H9 (cell line): ENCODE measurements at regions not wholly inside any gene's neighbourhood (a gene's known extent, or its start where the extent isn't known, plus 50 kb on each side); places are given as distances from the start of the nearest gene placed in this dataset.

ENCODE experiments used
- DNase-seq: peaks from one replicate; pipeline ENCODE4 v3.0.0-alpha.2; 2017
- H2AFZ ChIP-seq: one replicate; pipeline ENCODE4 v1.6.1; 2013; ENCODE audit warnings: mild to moderate bottlenecking, low read length, control low read depth, moderate library complexity
- H2AK5ac ChIP-seq: 2 replicates; pipeline ENCODE4 v1.6.1; 2013; ENCODE audit warnings: low read length, control low read depth, mixed read lengths; ENCODE audit not compliant: insufficient read length
- H2BK120ac ChIP-seq: one replicate; pipeline ENCODE4 v1.6.1; 2013; ENCODE audit warnings: low read depth, mild to moderate bottlenecking, low read length, control low read depth, inconsistent platforms; ENCODE audit not compliant: poor library complexity, severe bottlenecking
- H2BK12ac ChIP-seq: 2 replicates; pipeline ENCODE4 v1.6.1; 2013; ENCODE audit warnings: low read length, control low read depth, mixed read lengths, low read depth; ENCODE audit not compliant: insufficient read length
- H2BK15ac ChIP-seq: 2 replicates; pipeline ENCODE4 v1.6.1; 2013; ENCODE audit warnings: low read depth, low read length, control low read depth
- H2BK20ac ChIP-seq: one replicate; pipeline ENCODE4 v1.6.1; 2013; ENCODE audit warnings: low read depth, mild to moderate bottlenecking, low read length, control low read depth, inconsistent platforms; ENCODE audit not compliant: poor library complexity, severe bottlenecking
- H2BK5ac ChIP-seq: 2 replicates; pipeline ENCODE4 v1.6.1; 2013; ENCODE audit warnings: low read length, control low read depth, mixed read lengths; ENCODE audit not compliant: insufficient read length
- H3K14ac ChIP-seq: 2 replicates; pipeline ENCODE4 v1.6.1; 2013; ENCODE audit warnings: low read length, control low read depth; ENCODE audit not compliant: insufficient read depth
- H3K18ac ChIP-seq: 2 replicates; pipeline ENCODE4 v1.6.1; 2013; ENCODE audit warnings: low read depth, mild to moderate bottlenecking, mixed read lengths, low read length, control low read depth; ENCODE audit not compliant: insufficient read length
- H3K23ac ChIP-seq: 2 replicates; pipeline ENCODE4 v1.6.1; 2013; ENCODE audit warnings: low read length, control low read depth, mixed read lengths, low read depth; ENCODE audit not compliant: insufficient read length
- H3K23me2 ChIP-seq: 2 replicates; pipeline ENCODE4 v1.6.1; 2013; ENCODE audit warnings: low read depth, mild to moderate bottlenecking, mixed read lengths, low read length, control low read depth; ENCODE audit not compliant: insufficient read length, poor library complexity, severe bottlenecking
- H3K27ac ChIP-seq: 2 replicates; pipeline ENCODE4 v1.5.1; 2013; ENCODE audit warnings: low read length, control low read depth, mixed read lengths, low read depth; ENCODE audit not compliant: insufficient read length
- H3K27me3 ChIP-seq: 2 replicates; pipeline ENCODE4 v1.6.1; 2013; ENCODE audit warnings: low read length, control low read depth, inconsistent platforms; ENCODE audit not compliant: insufficient read depth
- H3K4ac ChIP-seq: 2 replicates; pipeline ENCODE4 v1.6.1; 2013; ENCODE audit warnings: low read depth, mild to moderate bottlenecking, control low read depth, inconsistent platforms, low read length, moderate library complexity
- H3K4me1 ChIP-seq: 2 replicates; pipeline ENCODE4 v1.6.1; 2013; ENCODE audit warnings: low read length, control low read depth, inconsistent platforms; ENCODE audit not compliant: insufficient read depth
- H3K4me2 ChIP-seq: 2 replicates; pipeline ENCODE4 v1.6.1; 2013; ENCODE audit warnings: low read length, control low read depth, mixed read lengths; ENCODE audit not compliant: insufficient read length, insufficient read depth
- H3K56ac ChIP-seq: 2 replicates; pipeline ENCODE4 v1.6.1; 2013; ENCODE audit warnings: low read depth, mild to moderate bottlenecking, mixed read lengths, low read length, control low read depth; ENCODE audit not compliant: insufficient read length
- H3K79me1 ChIP-seq: 2 replicates; pipeline ENCODE4 v1.6.1; 2013; ENCODE audit warnings: low read depth, mild to moderate bottlenecking, moderate library complexity, low read length, control low read depth, inconsistent platforms; ENCODE audit not compliant: insufficient read depth, poor library complexity, severe bottlenecking
- H3K79me2 ChIP-seq: 2 replicates; pipeline ENCODE4 v1.6.1; 2013; ENCODE audit warnings: low read length, control low read depth, inconsistent platforms; ENCODE audit not compliant: insufficient read depth
- H3K9ac ChIP-seq: 2 replicates; pipeline ENCODE4 v1.6.1; 2013; ENCODE audit warnings: low read length, control low read depth, mixed read lengths; ENCODE audit not compliant: insufficient read length; ENCODE audit errors: extremely low read depth
- H3K9me3 ChIP-seq: one replicate; pipeline ENCODE4 v1.6.1; 2013; ENCODE audit warnings: low read depth, low read length, inconsistent platforms; ENCODE audit not compliant: control insufficient read depth
- H3T11ph ChIP-seq: one replicate; pipeline ENCODE4 v1.6.1; 2013; ENCODE audit warnings: mild to moderate bottlenecking, low read length, control low read depth, inconsistent platforms
- H4K20me1 ChIP-seq: one replicate; pipeline ENCODE4 v1.6.1; 2013; ENCODE audit not compliant: control insufficient read depth, insufficient read length, insufficient read depth
- H4K5ac ChIP-seq: 2 replicates; pipeline ENCODE4 v1.6.1; 2013; ENCODE audit warnings: low read depth, mild to moderate bottlenecking, mixed read lengths, low read length, control low read depth; ENCODE audit not compliant: insufficient read length
- H4K8ac ChIP-seq: replicated peaks from 2 replicates; pipeline ENCODE4 v1.6.1; 2013; ENCODE audit warnings: low read length, control low read depth, mixed read lengths, low read depth; ENCODE audit not compliant: insufficient read length
- H4K91ac ChIP-seq: 2 replicates; pipeline ENCODE4 v1.6.1; 2013; ENCODE audit warnings: low read depth, mild to moderate bottlenecking, moderate library complexity, mixed read lengths, low read length, control low read depth; ENCODE audit not compliant: insufficient read length
- H3K27ac Mint-ChIP-seq, 3 experiments: 2 replicates in 2 of 3; 3 replicates in 1 of 3; pipeline ENCODE4 v1.8.0; 2020 to 2021; ENCODE audit warnings: mixed read lengths in 3 of 3, mild to moderate bottlenecking in 1 of 3, moderate library complexity in 1 of 3
- H3K27me3 Mint-ChIP-seq: 2 replicates; pipeline ENCODE4 v1.8.0; 2021; ENCODE audit warnings: low read depth, mild to moderate bottlenecking, moderate library complexity, mixed read lengths
- H3K36me3 Mint-ChIP-seq, 3 experiments: 2 replicates in 2 of 3; 3 replicates in 1 of 3; pipeline ENCODE4 v1.8.0; 2020 to 2021; ENCODE audit warnings: low read depth in 3 of 3, mixed read lengths in 3 of 3; ENCODE audit not compliant: insufficient read depth in 1 of 3
- H3K4me1 Mint-ChIP-seq, 2 experiments: 2 replicates each; pipeline ENCODE4 v1.8.0; 2020; ENCODE audit warnings: mixed read lengths in 2 of 2
- H3K4me3 Mint-ChIP-seq, 2 experiments: 2 replicates in 1 of 2; 3 replicates in 1 of 2; pipeline ENCODE4 v1.8.0; 2020 to 2021; ENCODE audit warnings: mild to moderate bottlenecking in 2 of 2, mixed read lengths in 2 of 2, moderate library complexity in 1 of 2
- H3K9me3 Mint-ChIP-seq, 2 experiments: 2 replicates in 1 of 2; 3 replicates in 1 of 2; pipeline ENCODE4 v1.8.0; 2020; ENCODE audit warnings: mild to moderate bottlenecking in 2 of 2, mixed read lengths in 2 of 2, moderate library complexity in 1 of 2
- CTCF ChIP-seq: fragments of 200-600 bp; sonication (generic); conservative IDR thresholded peaks from 3 replicates; pipeline ENCODE4 v1.8.0; 2021; ENCODE audit warnings: antibody characterized with exemption, mild to moderate bottlenecking
- WGBS: extraction: QIAGEN DNeasy Blood & Tissue Kit; methylation state at CpG from one replicate; pipeline ENCODE4 v1.1.7; 2013; ENCODE audit warnings: missing lambda C conversion rate, low lambda C conversion rate, mixed read lengths; ENCODE audit not compliant: insufficient read length; ENCODE audit errors: extremely low coverage; 5-methylcytosine and 5-hydroxymethylcytosine counted together

DNA sequence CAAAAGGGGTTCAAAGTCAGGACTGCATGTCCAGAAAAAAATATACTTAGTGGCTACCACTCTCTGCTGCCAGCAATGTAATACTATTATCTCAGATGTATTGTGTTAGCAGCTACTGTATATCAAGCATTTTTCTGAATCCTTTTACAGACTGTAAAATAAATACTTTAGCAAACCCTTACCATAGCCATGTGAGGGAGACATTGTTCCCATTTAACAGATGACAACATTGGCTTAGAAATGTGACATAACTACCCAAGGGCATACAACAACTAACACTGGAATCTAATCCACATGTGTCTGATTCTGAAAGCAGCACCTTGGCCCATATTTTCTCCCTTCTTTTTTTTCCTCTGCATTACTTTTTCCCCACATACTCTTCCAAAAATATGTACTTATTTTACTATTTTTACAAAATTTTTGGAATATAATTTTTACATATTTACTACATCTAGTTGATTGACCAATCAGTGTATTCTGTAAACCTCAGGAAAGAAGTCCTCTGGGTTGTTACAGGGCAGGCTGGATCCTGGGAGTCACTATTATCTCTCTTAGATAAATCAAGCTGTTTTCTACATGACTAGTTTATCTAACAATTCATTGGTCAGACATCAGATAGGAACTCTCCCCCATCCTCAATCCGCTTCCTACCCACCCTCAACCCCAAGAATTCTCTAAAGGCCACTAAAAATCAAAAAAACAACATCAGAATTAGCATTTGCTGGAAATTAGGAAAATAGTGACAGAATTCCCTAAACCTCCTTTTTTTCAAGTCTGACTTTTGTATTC lies 154.1 kb downstream of the BTG1 start:
- H3K79me2 ChIP-seq, result no peaks in the 10 kb centered on the region
- no peak overlapping the region for H4K8ac ChIP-seq
- no peak overlapping the region for H2AFZ ChIP-seq
- H3K56ac ChIP-seq, result no peak overlapping the region
- no peak overlapping the region for H2BK20ac ChIP-seq
- H3K23me2 ChIP-seq, result no peaks in the 10 kb centered on the region
- no peak overlapping the region for H3K27ac Mint-ChIP-seq
- H4K20me1 ChIP-seq, result no peaks in the 10 kb centered on the region
- H4K91ac ChIP-seq, result no peak overlapping the region
- no peak overlapping the region for H3K4ac ChIP-seq
- no peaks in the 10 kb centered on the region for H3K27me3 ChIP-seq
- no peak overlapping the region for H2AK5ac ChIP-seq
- no peak overlapping the region for H2BK5ac ChIP-seq
- no peak overlapping the region for H4K5ac ChIP-seq
- peaks cover 3 to 7% of the 10 kb centered on the region in 2 experiments; a peak in 3 of 4 replicates for H3K4me1 Mint-ChIP-seq
- H3K9me3 Mint-ChIP-seq, result no peaks in the 10 kb centered on the region
- no peak overlapping the region for H3K27ac ChIP-seq
- H3K18ac ChIP-seq, result no peak overlapping the region
- H3T11ph ChIP-seq, result no peak overlapping the region
- no peak overlapping the region for H2BK15ac ChIP-seq
- no peak for DNase-seq
- H3K14ac ChIP-seq, result no peak overlapping the region
- H3K36me3 Mint-ChIP-seq, result no peaks in the 10 kb centered on the region
- no peaks in the 10 kb centered on the region for H3K4me1 ChIP-seq
- no peaks in the 10 kb centered on the region for H3K9me3 ChIP-seq
- H2BK12ac ChIP-seq, result no peak overlapping the region
- WGBS, result no CpG with 5 or more reads among the region's 1 CpG
- no peak overlapping the region for H2BK120ac ChIP-seq
- no peaks in the 10 kb centered on the region for H3K79me1 ChIP-seq
- H3K4me3 Mint-ChIP-seq, result no peak overlapping the region
- H3K9ac ChIP-seq, result no peak overlapping the region
- TF ChIP-seq CTCF, result no peak
- H3K23ac ChIP-seq, result no peak overlapping the region
- H3K27me3 Mint-ChIP-seq, result no peaks in the 10 kb centered on the region; the same call in 1 of the 2 replicates
- no peak overlapping the region for H3K4me2 ChIP-seq
